ENCODE measurements at regions not wholly inside any gene's neighbourhood (a gene's known extent, or its start where the extent isn't known, plus 50 kb on each side); places are given as distances from the start of the nearest gene placed in this dataset.

DNA sequence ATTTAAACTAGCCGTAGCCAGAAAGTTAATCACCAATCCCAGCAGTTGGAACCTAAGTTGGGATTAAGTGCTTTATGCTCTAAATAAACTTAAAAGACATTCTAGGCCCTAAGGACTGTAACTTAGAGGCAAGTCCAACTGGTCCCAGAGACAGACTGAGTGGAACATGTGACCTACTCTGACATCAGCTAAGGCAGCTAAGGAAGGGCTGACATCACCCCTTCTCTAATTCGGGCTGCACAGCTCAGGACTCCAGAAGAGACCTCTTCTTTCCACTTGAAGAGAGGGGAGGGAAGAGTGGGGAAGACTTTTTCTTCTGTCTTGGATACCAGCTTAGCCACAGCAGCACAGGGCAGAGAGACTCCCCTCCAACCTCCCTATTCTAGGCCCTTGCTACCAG lies 565.2 kb downstream of the CDH8 start:
- TF ChIP-seq EZH2phosphoT487 (IDR thresholded peaks at IDR 0.05; ENCODE audit: insufficient read depth, low read depth), result no peak
- no peak for TF ChIP-seq EZH2 (IDR thresholded peaks at IDR 0.05; ENCODE audit: insufficient read depth, poor library complexity, severe bottlenecking)
